ENCODE measurements at regions not wholly inside any gene's neighbourhood (a gene's known extent, or its start where the extent isn't known, plus 50 kb on each side); places are given as distances from the start of the nearest gene placed in this dataset.
A peak's percentile ranks its signal among the peaks of the same experiment; 100 is the strongest.

- Histone ChIP-seq H3K27ac (ENCODE audit: low read depth, low read length) (no peak overlapping the region), H3K4me3 (ENCODE audit: low read length) (no peak overlapping the region), H3K27me3 (ENCODE audit: control insufficient read depth in 2 of 2, insufficient read depth in 2 of 2, low read length in 2 of 2) (no peaks in the 10 kb centered on the region), H3K4me1 (ENCODE audit: control insufficient read depth in 2 of 2, insufficient read depth in 2 of 2, low read length in 2 of 2) (no peaks in the 10 kb centered on the region), H3K36me3 (ENCODE audit: control insufficient read depth in 2 of 3, insufficient read depth in 3 of 3, low read length in 3 of 3) (no peaks in the 10 kb centered on the region), H3K9me3 (ENCODE audit: control insufficient read depth in 2 of 3, low read length in 3 of 3) (no peaks in the 10 kb centered on the region)
- intact Hi-C loops (cut with micrococcal nuclease) = no loop called here
- H3K4me1 Mint-ChIP-seq = no peaks in the 10 kb centered on the region
- no peak for DNase-seq
- no peak overlapping the region for H3K27ac Mint-ChIP-seq
- CTCF ChIA-PET = interaction anchor here (0.9 kb wide), 1 partner anchor 770 kb away, joined by 3 read pairs; no protein-coding TSS in a partner anchor
- peaks cover 0 to 3% (median 0%) of the 10 kb centered on the region in 11 donors for H3K9me3 Mint-ChIP-seq
- no peaks in the 10 kb centered on the region for H3K36me3 Mint-ChIP-seq
- POLR2A ChIA-PET = no interaction called here
- no peak for ATAC-seq
- no peaks in the 10 kb centered on the region for H3K27me3 Mint-ChIP-seq
- no peak overlapping the region for H3K4me3 Mint-ChIP-seq
Observed at GRCh38 chr3:41097896-41098496, 101.3 kb upstream of the CTNNB1 start.

DNA sequence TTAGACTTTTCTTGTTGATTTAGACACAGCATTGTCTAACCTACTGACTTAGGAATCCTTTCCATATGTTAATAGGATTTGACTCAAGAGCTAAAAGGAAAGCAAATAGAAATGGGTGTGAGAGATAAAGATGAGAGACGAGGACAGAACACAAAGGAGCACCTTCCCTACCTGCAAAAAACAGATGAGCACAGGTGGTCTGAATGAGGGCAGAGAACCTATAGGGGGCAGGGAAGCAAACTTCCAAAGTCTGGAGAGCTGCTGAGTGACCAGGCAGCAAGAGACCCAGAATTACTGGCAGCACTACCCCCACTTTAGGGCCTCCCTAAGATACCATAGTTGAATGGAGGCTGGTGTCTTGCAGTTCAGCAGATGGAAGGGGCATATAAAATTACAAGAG lies 98.1 kb upstream of the CTNNB1 start:
- no peak overlapping the region for H3K27ac ChIP-seq (ENCODE audit: low read depth, low read length)
- Mint-ChIP-seq H3K4me1 (no peaks in the 10 kb centered on the region), H3K27me3 (peaks cover 0 to 2% (median 0%) of the 10 kb centered on the region in 5 donors), H3K4me3 (no peak overlapping the region), H3K36me3 (no peaks in the 10 kb centered on the region), H3K27ac (no peak overlapping the region), H3K9me3 (peaks cover 0 to 3% (median 0%) of the 10 kb centered on the region in 11 donors)
- CTCF ChIA-PET = interaction anchor here (0.8 kb wide), 1 partner anchor 266 kb away, joined by 3 read pairs; no protein-coding TSS in a partner anchor
- intact Hi-C loops (cut with micrococcal nuclease) = no loop called here
- H3K4me3 ChIP-seq (ENCODE audit: low read length) = no peak overlapping the region
- H3K27me3 ChIP-seq (ENCODE audit: control insufficient read depth in 2 of 2, insufficient read depth in 2 of 2, low read length in 2 of 2) = no peaks in the 10 kb centered on the region
- POLR2A ChIA-PET = interaction anchor here (0.7 to 1.6 kb wide), 2 partner anchors 12 to 17 kb away, joined by 3 to 5 read pairs; no protein-coding TSS in a partner anchor
- DNase-seq (no peak), ATAC-seq (no peak)
- no peaks in the 10 kb centered on the region for H3K36me3 ChIP-seq (ENCODE audit: control insufficient read depth in 2 of 3, insufficient read depth in 3 of 3, low read length in 3 of 3)
- no peaks in the 10 kb centered on the region for H3K9me3 ChIP-seq (ENCODE audit: control insufficient read depth in 2 of 3, low read length in 3 of 3)
- no peaks in the 10 kb centered on the region for H3K4me1 ChIP-seq (ENCODE audit: control insufficient read depth in 2 of 2, insufficient read depth in 2 of 2, low read length in 2 of 2)

- H3K4me1 Mint-ChIP-seq = peaks cover 0 to 1% (median 0%) of the 10 kb centered on the region in 7 donors
- H3K9me3 Mint-ChIP-seq = peaks cover 0 to 3% (median 0%) of the 10 kb centered on the region in 11 donors
- H3K27ac Mint-ChIP-seq = no peak overlapping the region
- peaks cover 0 to 6% (median 0%) of the 10 kb centered on the region in 5 donors for H3K27me3 Mint-ChIP-seq
- ChIA-PET CTCF (no interaction called here), POLR2A (no interaction called here)
- intact Hi-C loops (cut with micrococcal nuclease) = no loop called here
- no peaks in the 10 kb centered on the region for H3K36me3 Mint-ChIP-seq
- Histone ChIP-seq H3K4me3 (ENCODE audit: low read length) (no peak overlapping the region), H3K9me3 (ENCODE audit: control insufficient read depth in 2 of 3, low read length in 3 of 3) (no peaks in the 10 kb centered on the region), H3K4me1 (ENCODE audit: control insufficient read depth in 2 of 2, insufficient read depth in 2 of 2, low read length in 2 of 2) (no peaks in the 10 kb centered on the region), H3K27ac (ENCODE audit: low read depth, low read length) (no peak overlapping the region), H3K36me3 (ENCODE audit: control insufficient read depth in 2 of 3, insufficient read depth in 3 of 3, low read length in 3 of 3) (no peaks in the 10 kb centered on the region), H3K27me3 (ENCODE audit: control insufficient read depth in 2 of 2, insufficient read depth in 2 of 2, low read length in 2 of 2) (no peaks in the 10 kb centered on the region)
- DNase-seq (no peak), ATAC-seq (no peak)
- no peak overlapping the region for H3K4me3 Mint-ChIP-seq
Observed at GRCh38 chr3:41102053-41102556, 97.2 kb upstream of the CTNNB1 start.

- H3K9me3 ChIP-seq (ENCODE audit: control insufficient read depth in 2 of 3, low read length in 3 of 3) = no peaks in the 10 kb centered on the region
- POLR2A ChIA-PET = no interaction called here
- Mint-ChIP-seq H3K27me3 (peaks cover 0 to 10% (median 0%) of the 10 kb centered on the region in 5 donors), H3K4me1 (peaks cover 0 to 2% (median 0%) of the 10 kb centered on the region in 7 donors), H3K27ac (no peak overlapping the region), H3K36me3 (no peaks in the 10 kb centered on the region), H3K9me3 (peaks cover 0 to 3% (median 0%) of the 10 kb centered on the region in 11 donors), H3K4me3 (no peak overlapping the region)
- no peak for DNase-seq
- ATAC-seq = no peak
- no peak overlapping the region for H3K27ac ChIP-seq (ENCODE audit: low read depth, low read length)
- no peak overlapping the region for H3K4me3 ChIP-seq (ENCODE audit: low read length)
- CTCF ChIA-PET = no interaction called here
- H3K4me1 ChIP-seq (ENCODE audit: control insufficient read depth in 2 of 2, insufficient read depth in 2 of 2, low read length in 2 of 2) = no peaks in the 10 kb centered on the region
- intact Hi-C loops (cut with micrococcal nuclease) = no loop called here
- H3K36me3 ChIP-seq (ENCODE audit: control insufficient read depth in 2 of 3, insufficient read depth in 3 of 3, low read length in 3 of 3) = no peaks in the 10 kb centered on the region
- no peaks in the 10 kb centered on the region for H3K27me3 ChIP-seq (ENCODE audit: control insufficient read depth in 2 of 2, insufficient read depth in 2 of 2, low read length in 2 of 2)
Observed at GRCh38 chr3:41102750-41103149, 96.6 kb upstream of the CTNNB1 start.

- POLR2A ChIA-PET = no interaction called here
- no peak overlapping the region for H3K27ac Mint-ChIP-seq
- Histone ChIP-seq H3K36me3 (ENCODE audit: control insufficient read depth in 2 of 3, insufficient read depth in 3 of 3, low read length in 3 of 3) (no peaks in the 10 kb centered on the region), H3K9me3 (ENCODE audit: control insufficient read depth in 2 of 3, low read length in 3 of 3) (no peaks in the 10 kb centered on the region), H3K27ac (ENCODE audit: low read depth, low read length) (no peak overlapping the region), H3K4me3 (ENCODE audit: low read length) (no peak overlapping the region), H3K27me3 (ENCODE audit: control insufficient read depth in 2 of 2, insufficient read depth in 2 of 2, low read length in 2 of 2) (no peaks in the 10 kb centered on the region), H3K4me1 (ENCODE audit: control insufficient read depth in 2 of 2, insufficient read depth in 2 of 2, low read length in 2 of 2) (no peaks in the 10 kb centered on the region)
- H3K36me3 Mint-ChIP-seq = no peaks in the 10 kb centered on the region
- peaks cover 0 to 3% (median 0%) of the 10 kb centered on the region in 11 donors for H3K9me3 Mint-ChIP-seq
- intact Hi-C loops (cut with micrococcal nuclease) = no loop called here
- H3K4me3 Mint-ChIP-seq = no peak overlapping the region
- H3K27me3 Mint-ChIP-seq = peaks cover 0 to 15% (median 0%) of the 10 kb centered on the region in 5 donors
- CTCF ChIA-PET = interaction anchor here (0.6 kb wide), 1 partner anchor 98 kb away, joined by 3 read pairs; no protein-coding TSS in a partner anchor
- H3K4me1 Mint-ChIP-seq = peaks cover 0 to 2% (median 0%) of the 10 kb centered on the region in 7 donors
- ATAC-seq (no peak), DNase-seq (no peak)
Observed at GRCh38 chr3:41103200-41103599, 96.1 kb upstream of the CTNNB1 start.

GRCh38 chr3:41104147-41104546 lies 95.2 kb upstream of the CTNNB1 start:
- ATAC-seq (no peak), DNase-seq (no peak)
- no peak overlapping the region for H3K27ac ChIP-seq (ENCODE audit: low read depth, low read length)
- Mint-ChIP-seq H3K4me3 (no peak overlapping the region), H3K27me3 (peaks cover 0 to 18% (median 0%) of the 10 kb centered on the region in 5 donors), H3K9me3 (no peaks in the 10 kb centered on the region), H3K36me3 (no peaks in the 10 kb centered on the region), H3K4me1 (peaks cover 0 to 2% (median 0%) of the 10 kb centered on the region in 7 donors), H3K27ac (peak overlapping the region in 3 of 9 donors; percentile 19 to 60 (median 56))
- ChIA-PET POLR2A (no interaction called here), CTCF (interaction anchor here (0.6 kb wide), 1 partner anchor 99 kb away, joined by 3 read pairs; no protein-coding TSS in a partner anchor)
- intact Hi-C loops (cut with micrococcal nuclease) = no loop called here
- H3K9me3 ChIP-seq (ENCODE audit: control insufficient read depth in 2 of 3, low read length in 3 of 3) = no peaks in the 10 kb centered on the region
- H3K27me3 ChIP-seq (ENCODE audit: control insufficient read depth in 2 of 2, insufficient read depth in 2 of 2, low read length in 2 of 2) = no peaks in the 10 kb centered on the region
- no peak overlapping the region for H3K4me3 ChIP-seq (ENCODE audit: low read length)
- no peaks in the 10 kb centered on the region for H3K36me3 ChIP-seq (ENCODE audit: control insufficient read depth in 2 of 3, insufficient read depth in 3 of 3, low read length in 3 of 3)
- no peaks in the 10 kb centered on the region for H3K4me1 ChIP-seq (ENCODE audit: control insufficient read depth in 2 of 2, insufficient read depth in 2 of 2, low read length in 2 of 2)

GRCh38 chr3:41106691-41107090 lies 92.6 kb upstream of the CTNNB1 start:
- POLR2A ChIA-PET = no interaction called here
- Histone ChIP-seq H3K27me3 (ENCODE audit: control insufficient read depth in 2 of 2, insufficient read depth in 2 of 2, low read length in 2 of 2) (no peaks in the 10 kb centered on the region), H3K36me3 (ENCODE audit: control insufficient read depth in 2 of 3, insufficient read depth in 3 of 3, low read length in 3 of 3) (no peaks in the 10 kb centered on the region), H3K27ac (ENCODE audit: low read depth, low read length) (no peak overlapping the region), H3K9me3 (ENCODE audit: control insufficient read depth in 2 of 3, low read length in 3 of 3) (no peaks in the 10 kb centered on the region), H3K4me3 (ENCODE audit: low read length) (no peak overlapping the region), H3K4me1 (ENCODE audit: control insufficient read depth in 2 of 2, insufficient read depth in 2 of 2, low read length in 2 of 2) (no peaks in the 10 kb centered on the region)
- peak overlapping the region in 1 of 9 donors; percentile 52 for H3K27ac Mint-ChIP-seq
- no peak overlapping the region for H3K4me3 Mint-ChIP-seq
- no peaks in the 10 kb centered on the region for H3K9me3 Mint-ChIP-seq
- H3K27me3 Mint-ChIP-seq = peaks cover 0 to 18% (median 0%) of the 10 kb centered on the region in 5 donors
- ATAC-seq (no peak), DNase-seq (no peak)
- H3K36me3 Mint-ChIP-seq = no peaks in the 10 kb centered on the region
- peaks cover 0 to 2% (median 0%) of the 10 kb centered on the region in 7 donors for H3K4me1 Mint-ChIP-seq
- intact Hi-C loops (cut with micrococcal nuclease) = no loop called here
- CTCF ChIA-PET = no interaction called here
